Thyroid gland (tissue), 4 donors: ENCODE measurements at regions not wholly inside any gene's neighbourhood (a gene's known extent, or its start where the extent isn't known, plus 50 kb on each side); places are given as distances from the start of the nearest gene placed in this dataset.

ENCODE experiments used
- DNase-seq, 2 donors: peaks; one replicate each; pipeline ENCODE4 v3.0.0-alpha.2; 2019
- H3K27ac ChIP-seq, 3 donors: fragments of 200-600 bp; sonication (generic); 1 replicate in 2 of 3; 2 replicates in 1 of 3; pipeline ENCODE4 v1.5.1; 2016 to 2019; ENCODE audit warnings: mild to moderate bottlenecking in 1 of 3, moderate library complexity in 1 of 3
- H3K27me3 ChIP-seq: fragments of 200-600 bp; sonication (generic); one replicate; pipeline ENCODE4 v1.5.1; 2019
- H3K36me3 ChIP-seq, 2 donors: fragments of 200-600 bp; sonication (generic); one replicate each; pipeline ENCODE4 v1.5.1; 2016 to 2019
- H3K4me1 ChIP-seq, 2 donors: fragments of 200-600 bp; sonication (generic); one replicate each; pipeline ENCODE4 v1.5.1; 2017 to 2019
- H3K4me3 ChIP-seq, 3 donors: fragments of 200-600 bp; sonication (generic); replicated peaks in 1 of 3; 1 replicate in 2 of 3; 2 replicates in 1 of 3; pipeline ENCODE4 v1.5.1; 2016; ENCODE audit warnings: mild to moderate bottlenecking in 1 of 3
- H3K9me3 ChIP-seq: fragments of 200-600 bp; sonication (generic); one replicate; pipeline ENCODE4 v1.5.1; 2017
- POLR2A ChIP-seq, 2 donors: fragments of 450-650 bp; IDR thresholded peaks; one replicate each; pipeline ENCODE4 v1.6.1; 2017; ENCODE audit warnings: antibody characterized with exemption in 2 of 2, mild to moderate bottlenecking in 2 of 2, moderate library complexity in 1 of 2
- WGBS, 2 donors: methylation state at CpG; one replicate each; pipeline ENCODE4 v1.1.5; 2017; 5-methylcytosine and 5-hydroxymethylcytosine counted together
- intact Hi-C: fragments of 100-400 bp; cut with DNase I; formaldehyde crosslinking; loops from one replicate; pipeline ENCODE4 v1.15.1; 2023
- TF ChIP-seq, protein P1 (sequence below), 6 experiments: fragments of 200-600 bp in 3 of 6; fragments of 450-650 bp in 3 of 6; sonication (generic) in 3 of 6; IDR thresholded peaks; one replicate each; pipeline ENCODE4 v1.5.1; 2016 to 2019; ENCODE audit warnings: antibody characterized with exemption in 6 of 6, mild to moderate bottlenecking in 2 of 6, inconsistent platforms in 1 of 6, moderate library complexity in 1 of 6

GRCh38 chr4:10979032-10979431 is 294.5 kb upstream of the CLNK start:
- no peak for DNase-seq
- TF ChIP-seq POLR2A (IDR thresholded peaks at IDR 0.05) = no peak
- TF ChIP-seq, protein P1, sequence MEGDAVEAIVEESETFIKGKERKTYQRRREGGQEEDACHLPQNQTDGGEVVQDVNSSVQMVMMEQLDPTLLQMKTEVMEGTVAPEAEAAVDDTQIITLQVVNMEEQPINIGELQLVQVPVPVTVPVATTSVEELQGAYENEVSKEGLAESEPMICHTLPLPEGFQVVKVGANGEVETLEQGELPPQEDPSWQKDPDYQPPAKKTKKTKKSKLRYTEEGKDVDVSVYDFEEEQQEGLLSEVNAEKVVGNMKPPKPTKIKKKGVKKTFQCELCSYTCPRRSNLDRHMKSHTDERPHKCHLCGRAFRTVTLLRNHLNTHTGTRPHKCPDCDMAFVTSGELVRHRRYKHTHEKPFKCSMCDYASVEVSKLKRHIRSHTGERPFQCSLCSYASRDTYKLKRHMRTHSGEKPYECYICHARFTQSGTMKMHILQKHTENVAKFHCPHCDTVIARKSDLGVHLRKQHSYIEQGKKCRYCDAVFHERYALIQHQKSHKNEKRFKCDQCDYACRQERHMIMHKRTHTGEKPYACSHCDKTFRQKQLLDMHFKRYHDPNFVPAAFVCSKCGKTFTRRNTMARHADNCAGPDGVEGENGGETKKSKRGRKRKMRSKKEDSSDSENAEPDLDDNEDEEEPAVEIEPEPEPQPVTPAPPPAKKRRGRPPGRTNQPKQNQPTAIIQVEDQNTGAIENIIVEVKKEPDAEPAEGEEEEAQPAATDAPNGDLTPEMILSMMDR (IDR thresholded peaks at IDR 0.05) = no peak
- H3K4me3 ChIP-seq = no peak overlapping the region
- no peaks in the 10 kb centered on the region for H3K9me3 ChIP-seq
- H3K36me3 ChIP-seq = no peaks in the 10 kb centered on the region
- intact Hi-C loops = no loop called here
- no peaks in the 10 kb centered on the region for H3K4me1 ChIP-seq
- H3K27ac ChIP-seq = no peak overlapping the region
- no peaks in the 10 kb centered on the region for H3K27me3 ChIP-seq
- 90 to 97% methylated on average over 2 of the region's 2 CpGs for WGBS, 2 donors

DNA sequence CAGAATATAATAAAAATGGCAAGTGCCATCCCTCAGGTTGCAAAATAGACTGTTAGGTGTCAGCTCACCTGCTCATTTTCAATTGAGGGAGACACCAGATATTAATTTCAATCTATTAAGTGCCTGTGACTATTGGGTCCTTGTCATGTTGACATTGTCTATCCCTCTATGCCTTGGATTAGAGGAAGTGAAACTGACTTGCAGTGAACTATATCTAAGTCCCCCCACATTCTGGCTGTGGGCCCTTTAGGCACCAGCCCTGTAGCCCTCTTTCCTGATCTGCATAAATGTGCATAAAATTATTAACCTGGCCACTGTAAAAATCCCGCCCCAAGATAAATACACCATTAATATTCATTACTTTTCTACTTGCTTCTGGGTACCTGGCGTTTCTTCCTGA is 293.0 kb upstream of the CLNK start:
- intact Hi-C loops = no loop called here
- DNase-seq = no peak
- H3K27ac ChIP-seq = no peak overlapping the region
- TF ChIP-seq POLR2A (IDR thresholded peaks at IDR 0.05) = no peak
- TF ChIP-seq, protein P1 (IDR thresholded peaks at IDR 0.05) = no peak
- no peaks in the 10 kb centered on the region for H3K36me3 ChIP-seq
- H3K4me3 ChIP-seq = no peak overlapping the region
- no peaks in the 10 kb centered on the region for H3K4me1 ChIP-seq
- 73 to 90% methylated on average over 2 of the region's 2 CpGs for WGBS, 2 donors
- H3K9me3 ChIP-seq = no peaks in the 10 kb centered on the region
- H3K27me3 ChIP-seq = no peaks in the 10 kb centered on the region

DNA sequence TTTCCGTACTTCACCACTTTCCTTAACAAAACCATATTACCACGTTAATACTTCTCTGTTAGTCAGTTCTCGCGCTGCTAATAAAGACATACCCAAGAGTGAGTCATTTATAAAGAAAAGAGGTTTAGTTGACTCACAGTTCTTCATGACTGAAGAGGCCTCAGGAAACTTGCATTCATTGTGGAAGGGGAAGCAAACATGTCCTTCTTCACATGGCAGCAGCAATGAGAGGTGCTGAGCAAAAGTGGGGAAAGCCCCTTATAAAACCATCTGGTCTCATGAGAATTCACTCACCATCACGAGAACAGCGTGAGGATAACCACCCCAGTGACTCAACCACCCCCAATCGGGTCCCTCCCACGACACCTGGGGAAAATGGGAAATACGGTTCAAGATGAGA is 289.8 kb upstream of the CLNK start:
- Histone ChIP-seq H3K27me3 (no peaks in the 10 kb centered on the region), H3K4me1 (no peaks in the 10 kb centered on the region), H3K4me3 (no peak overlapping the region), H3K36me3 (no peaks in the 10 kb centered on the region), H3K9me3 (no peaks in the 10 kb centered on the region), H3K27ac (no peak overlapping the region)
- DNase-seq = no peak
- WGBS, 2 donors = 94% methylated on average over 9 of the region's 9 CpGs
- intact Hi-C loops = no loop called here
- TF ChIP-seq POLR2A (IDR thresholded peaks at IDR 0.05) = no peak
- TF ChIP-seq, protein P1 (IDR thresholded peaks at IDR 0.05) = no peak

GRCh38 chr4:10973686-10974085 is 289.1 kb upstream of the CLNK start:
- intact Hi-C loops = no loop called here
- no peak for DNase-seq
- no peaks in the 10 kb centered on the region for H3K36me3 ChIP-seq
- 84 to 90% methylated on average over 3 of the region's 3 CpGs for WGBS, 2 donors
- H3K9me3 ChIP-seq = no peaks in the 10 kb centered on the region
- no peaks in the 10 kb centered on the region for H3K27me3 ChIP-seq
- no peak overlapping the region for H3K4me3 ChIP-seq
- H3K4me1 ChIP-seq = no peaks in the 10 kb centered on the region
- H3K27ac ChIP-seq = no peak overlapping the region
- no peak for TF ChIP-seq POLR2A (IDR thresholded peaks at IDR 0.05)
- TF ChIP-seq, protein P1 (IDR thresholded peaks at IDR 0.05) = no peak

- Histone ChIP-seq H3K4me3 (no peak overlapping the region), H3K36me3 (no peaks in the 10 kb centered on the region), H3K27ac (no peak overlapping the region), H3K4me1 (no peaks in the 10 kb centered on the region), H3K9me3 (no peaks in the 10 kb centered on the region), H3K27me3 (no peaks in the 10 kb centered on the region)
- 66 to 70% methylated on average over 4 of the region's 4 CpGs for WGBS, 2 donors
- no peak for DNase-seq
- intact Hi-C loops = no loop called here
- TF ChIP-seq POLR2A (IDR thresholded peaks at IDR 0.05) = no peak
- TF ChIP-seq, protein P1 (IDR thresholded peaks at IDR 0.05) = no peak
These were observed 287.3 kb upstream of the CLNK start for GRCh38 chr4:10971800-10972401.
